ENCODE measurements at regions not wholly inside any gene's neighbourhood (a gene's known extent, or its start where the extent isn't known, plus 50 kb on each side); places are given as distances from the start of the nearest gene placed in this dataset.
A peak's percentile ranks its signal among the peaks of the same experiment; 100 is the strongest.

DNA sequence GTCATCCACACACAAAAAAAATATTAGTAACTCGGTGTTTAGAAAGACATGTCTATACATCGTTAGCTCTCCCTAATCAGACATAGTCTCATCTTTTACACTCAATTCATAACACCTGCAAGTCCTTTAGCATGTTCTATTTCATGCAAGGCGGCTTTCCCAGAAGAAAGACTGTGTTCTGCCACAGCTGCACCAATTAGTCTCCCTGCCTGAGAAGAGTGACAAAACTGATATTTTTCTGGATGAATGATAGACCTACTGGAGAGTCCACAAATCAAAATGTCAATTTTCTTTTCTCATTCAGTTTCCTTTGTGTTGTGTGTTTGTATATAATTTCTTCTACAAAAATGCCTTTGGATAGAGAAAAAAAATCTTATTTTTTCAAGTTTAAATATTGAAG lies 435.8 kb upstream of the EPHA3 start:
- H3K27me3 ChIP-seq: no peaks in the 10 kb centered on the region
- no peak overlapping the region for H3K27ac ChIP-seq
- peaks cover 0 to 3% (median 0%) of the 10 kb centered on the region in 4 donors for H3K9me3 ChIP-seq
- H3K4me3 ChIP-seq: no peak overlapping the region
- WGBS, 5 donors: 75 to 90% (median 84%) methylated on average over 3 of the region's 3 CpGs
- DNase-seq: no peak
- no peaks in the 10 kb centered on the region for H3K36me3 ChIP-seq
- no peaks in the 10 kb centered on the region for H3K4me1 ChIP-seq
- TF ChIP-seq POLR2A (IDR thresholded peaks at IDR 0.05): no peak
- no peak for TF ChIP-seq EP300 (IDR thresholded peaks at IDR 0.05)
- TF ChIP-seq, protein P1, sequence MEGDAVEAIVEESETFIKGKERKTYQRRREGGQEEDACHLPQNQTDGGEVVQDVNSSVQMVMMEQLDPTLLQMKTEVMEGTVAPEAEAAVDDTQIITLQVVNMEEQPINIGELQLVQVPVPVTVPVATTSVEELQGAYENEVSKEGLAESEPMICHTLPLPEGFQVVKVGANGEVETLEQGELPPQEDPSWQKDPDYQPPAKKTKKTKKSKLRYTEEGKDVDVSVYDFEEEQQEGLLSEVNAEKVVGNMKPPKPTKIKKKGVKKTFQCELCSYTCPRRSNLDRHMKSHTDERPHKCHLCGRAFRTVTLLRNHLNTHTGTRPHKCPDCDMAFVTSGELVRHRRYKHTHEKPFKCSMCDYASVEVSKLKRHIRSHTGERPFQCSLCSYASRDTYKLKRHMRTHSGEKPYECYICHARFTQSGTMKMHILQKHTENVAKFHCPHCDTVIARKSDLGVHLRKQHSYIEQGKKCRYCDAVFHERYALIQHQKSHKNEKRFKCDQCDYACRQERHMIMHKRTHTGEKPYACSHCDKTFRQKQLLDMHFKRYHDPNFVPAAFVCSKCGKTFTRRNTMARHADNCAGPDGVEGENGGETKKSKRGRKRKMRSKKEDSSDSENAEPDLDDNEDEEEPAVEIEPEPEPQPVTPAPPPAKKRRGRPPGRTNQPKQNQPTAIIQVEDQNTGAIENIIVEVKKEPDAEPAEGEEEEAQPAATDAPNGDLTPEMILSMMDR (IDR thresholded peaks at IDR 0.05): no peak
- TF ChIP-seq POLR2AphosphoS5 (IDR thresholded peaks at IDR 0.05): no peak
- intact Hi-C loops (cut with DNase I; ENCODE audit: low total_unique reads): no loop called here

DNA sequence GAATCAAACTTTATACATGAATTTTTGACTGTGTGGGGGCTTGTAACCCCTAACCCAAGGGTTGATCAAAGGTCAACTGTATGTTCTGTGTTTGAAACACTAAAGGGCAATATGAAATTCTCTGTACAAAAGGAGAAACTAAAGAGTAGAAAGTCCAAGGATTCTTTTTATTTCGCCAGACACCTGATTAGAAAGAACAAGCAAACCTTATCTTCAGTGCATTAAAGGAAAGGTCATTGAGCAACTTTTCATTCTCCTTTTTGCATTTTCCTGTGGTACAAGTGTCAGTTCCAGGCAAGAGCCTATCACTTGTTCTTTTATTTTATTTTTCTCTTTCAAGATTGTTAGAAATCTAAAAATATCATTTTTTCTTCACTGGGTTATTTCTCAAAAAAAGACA lies 430.1 kb upstream of the EPHA3 start:
- Histone ChIP-seq H3K27me3 (no peaks in the 10 kb centered on the region), H3K4me1 (no peaks in the 10 kb centered on the region), H3K4me3 (no peak overlapping the region), H3K9me3 (peaks cover 0 to 3% (median 0%) of the 10 kb centered on the region in 4 donors), H3K27ac (no peak overlapping the region), H3K36me3 (no peaks in the 10 kb centered on the region)
- TF ChIP-seq POLR2A (IDR thresholded peaks at IDR 0.05) (no peak), EP300 (IDR thresholded peaks at IDR 0.05) (no peak), POLR2AphosphoS5 (IDR thresholded peaks at IDR 0.05) (no peak)
- TF ChIP-seq, protein P1 (IDR thresholded peaks at IDR 0.05): no peak
- 29 to 67% (median 41%) methylated on average over 1 of the region's 1 CpG for WGBS, 5 donors
- peak in 1 of 2 donors; percentile 8 for DNase-seq
- intact Hi-C loops (cut with DNase I; ENCODE audit: low total_unique reads): no loop called here

DNA sequence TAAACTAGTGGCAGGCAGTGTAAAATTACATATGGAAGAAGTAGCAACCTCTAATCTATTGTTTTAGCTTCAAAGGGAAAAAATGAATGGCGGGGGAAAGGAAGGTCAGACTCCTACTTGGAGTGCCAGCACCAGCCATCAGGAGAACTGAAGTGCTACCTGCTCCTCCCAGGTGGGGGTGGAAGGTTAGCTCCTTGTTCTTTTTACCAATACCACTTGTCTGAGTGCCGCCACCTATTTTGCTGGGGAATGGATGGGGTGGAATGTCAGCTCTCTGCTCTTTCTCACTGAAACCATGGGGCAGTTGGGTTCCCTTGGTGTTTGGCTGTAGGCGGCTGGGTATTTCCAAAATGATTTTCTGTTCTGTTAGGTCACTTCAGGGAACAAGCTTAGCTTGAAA lies 428.7 kb upstream of the EPHA3 start:
- no peaks in the 10 kb centered on the region for H3K36me3 ChIP-seq
- no peak for DNase-seq
- H3K27me3 ChIP-seq: no peaks in the 10 kb centered on the region
- TF ChIP-seq EP300 (IDR thresholded peaks at IDR 0.05) (no peak), POLR2A (IDR thresholded peaks at IDR 0.05) (no peak), POLR2AphosphoS5 (IDR thresholded peaks at IDR 0.05) (no peak)
- TF ChIP-seq, protein P1 (IDR thresholded peaks at IDR 0.05): no peak
- intact Hi-C loops (cut with DNase I; ENCODE audit: low total_unique reads): no loop called here
- no peak overlapping the region for H3K27ac ChIP-seq
- H3K9me3 ChIP-seq: peaks cover 0 to 3% (median 0%) of the 10 kb centered on the region in 4 donors
- no peaks in the 10 kb centered on the region for H3K4me1 ChIP-seq
- WGBS, 5 donors: 92 to 99% (median 95%) methylated on average over 3 of the region's 3 CpGs
- H3K4me3 ChIP-seq: no peak overlapping the region

DNA sequence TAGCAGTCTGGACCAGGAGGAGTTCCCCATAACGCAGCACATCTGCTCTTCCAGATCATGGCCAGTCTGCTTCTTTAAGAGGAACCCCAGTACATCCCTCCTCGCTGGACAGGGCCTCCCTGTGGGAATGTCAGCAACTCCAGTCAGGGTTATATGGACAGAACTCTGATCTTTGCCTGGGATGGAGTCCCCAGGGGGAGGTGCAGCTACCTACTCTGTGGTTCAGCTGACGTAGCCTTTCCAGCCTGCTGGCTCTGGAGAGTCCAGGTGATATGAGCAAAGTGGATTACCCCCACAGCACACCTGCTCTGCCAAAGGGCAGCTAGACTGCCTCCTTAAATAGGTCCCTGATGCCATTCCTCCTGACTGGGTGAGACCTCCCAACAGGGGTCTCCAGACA lies 417.1 kb upstream of the EPHA3 start:
- DNase-seq: peak in 1 of 2 donors; percentile 10
- Histone ChIP-seq H3K36me3 (no peaks in the 10 kb centered on the region), H3K4me1 (no peaks in the 10 kb centered on the region), H3K9me3 (no peaks in the 10 kb centered on the region), H3K27ac (no peak overlapping the region), H3K4me3 (no peak overlapping the region), H3K27me3 (no peaks in the 10 kb centered on the region)
- TF ChIP-seq POLR2A (IDR thresholded peaks at IDR 0.05) (no peak), EP300 (IDR thresholded peaks at IDR 0.05) (no peak), POLR2AphosphoS5 (IDR thresholded peaks at IDR 0.05) (no peak)
- TF ChIP-seq, protein P1 (IDR thresholded peaks at IDR 0.05): no peak
- WGBS, 5 donors: 89 to 97% (median 93%) methylated on average over 2 to 3 of the region's 3 CpGs
- intact Hi-C loops (cut with DNase I; ENCODE audit: low total_unique reads): no loop called here

Data from stomach (tissue), 8 donors.